ENCODE measurements at regions not wholly inside any gene's neighbourhood (a gene's known extent, or its start where the extent isn't known, plus 50 kb on each side); places are given as distances from the start of the nearest gene placed in this dataset.

GRCh38 chr15:26102365-26102764 lies 239.2 kb upstream of the ATP10A start:
- TF ChIP-seq SPI1 (IDR thresholded peaks at IDR 0.05; ENCODE audit: low read depth, low read length) (no peak), POLR2AphosphoS5 (IDR thresholded peaks at IDR 0.05; ENCODE audit: low read depth, low read length) (no peak), POU2F2 (IDR thresholded peaks at IDR 0.05; ENCODE audit: low read depth, low read length) (no peak), TAF1 (IDR thresholded peaks at IDR 0.05; ENCODE audit: low read depth, low read length) (no peak)

Measured in GM12891 (cell line).